ENCODE measurements at regions not wholly inside any gene's neighbourhood (a gene's known extent, or its start where the extent isn't known, plus 50 kb on each side); places are given as distances from the start of the nearest gene placed in this dataset.

DNA sequence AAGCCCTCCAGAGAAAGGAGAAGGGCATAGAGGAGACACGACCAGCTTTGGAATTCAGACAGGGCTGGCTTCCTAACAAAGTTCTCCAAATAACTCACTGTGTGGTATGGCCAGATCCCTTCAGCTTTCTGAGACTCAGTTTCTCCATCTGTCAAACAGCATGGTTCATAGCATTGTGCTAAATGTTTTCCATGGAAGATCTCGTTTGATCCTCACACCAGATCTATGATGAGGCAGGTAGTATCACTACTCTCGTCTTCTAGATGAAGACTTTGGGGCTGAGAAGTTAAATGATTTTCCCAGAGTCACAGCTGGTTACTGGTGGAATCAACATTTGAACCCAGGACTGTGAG lies 507.3 kb downstream of the HAPSTR1 start:
- CTCF ChIA-PET: interaction anchor here (1.2 kb wide), 1 partner anchor 20 kb away, joined by 4 read pairs; no protein-coding TSS in a partner anchor
- intact Hi-C loops (cut with micrococcal nuclease; ENCODE audit: unreplicated experiment): no loop called here
- DNase-seq: no peak
- TF ChIP-seq, protein P1, sequence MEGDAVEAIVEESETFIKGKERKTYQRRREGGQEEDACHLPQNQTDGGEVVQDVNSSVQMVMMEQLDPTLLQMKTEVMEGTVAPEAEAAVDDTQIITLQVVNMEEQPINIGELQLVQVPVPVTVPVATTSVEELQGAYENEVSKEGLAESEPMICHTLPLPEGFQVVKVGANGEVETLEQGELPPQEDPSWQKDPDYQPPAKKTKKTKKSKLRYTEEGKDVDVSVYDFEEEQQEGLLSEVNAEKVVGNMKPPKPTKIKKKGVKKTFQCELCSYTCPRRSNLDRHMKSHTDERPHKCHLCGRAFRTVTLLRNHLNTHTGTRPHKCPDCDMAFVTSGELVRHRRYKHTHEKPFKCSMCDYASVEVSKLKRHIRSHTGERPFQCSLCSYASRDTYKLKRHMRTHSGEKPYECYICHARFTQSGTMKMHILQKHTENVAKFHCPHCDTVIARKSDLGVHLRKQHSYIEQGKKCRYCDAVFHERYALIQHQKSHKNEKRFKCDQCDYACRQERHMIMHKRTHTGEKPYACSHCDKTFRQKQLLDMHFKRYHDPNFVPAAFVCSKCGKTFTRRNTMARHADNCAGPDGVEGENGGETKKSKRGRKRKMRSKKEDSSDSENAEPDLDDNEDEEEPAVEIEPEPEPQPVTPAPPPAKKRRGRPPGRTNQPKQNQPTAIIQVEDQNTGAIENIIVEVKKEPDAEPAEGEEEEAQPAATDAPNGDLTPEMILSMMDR (IDR thresholded peaks at IDR 0.05; ENCODE audit: unreplicated experiment): no peak
- peaks cover 27% of the 10 kb centered on the region for H3K27me3 Mint-ChIP-seq (ENCODE audit: unreplicated experiment)
- no peaks in the 10 kb centered on the region for H3K4me1 Mint-ChIP-seq (ENCODE audit: low read depth, unreplicated experiment)
- no peak overlapping the region for H3K27ac Mint-ChIP-seq (ENCODE audit: unreplicated experiment)
- H3K4me3 Mint-ChIP-seq (ENCODE audit: low read depth, unreplicated experiment): no peak overlapping the region
- BruUV-seq (replicated peaks): no TSS peak
- H3K36me3 Mint-ChIP-seq (ENCODE audit: insufficient read depth, unreplicated experiment): no peaks in the 10 kb centered on the region
- H3K9me3 Mint-ChIP-seq (ENCODE audit: low read depth, unreplicated experiment): no peaks in the 10 kb centered on the region

DNA sequence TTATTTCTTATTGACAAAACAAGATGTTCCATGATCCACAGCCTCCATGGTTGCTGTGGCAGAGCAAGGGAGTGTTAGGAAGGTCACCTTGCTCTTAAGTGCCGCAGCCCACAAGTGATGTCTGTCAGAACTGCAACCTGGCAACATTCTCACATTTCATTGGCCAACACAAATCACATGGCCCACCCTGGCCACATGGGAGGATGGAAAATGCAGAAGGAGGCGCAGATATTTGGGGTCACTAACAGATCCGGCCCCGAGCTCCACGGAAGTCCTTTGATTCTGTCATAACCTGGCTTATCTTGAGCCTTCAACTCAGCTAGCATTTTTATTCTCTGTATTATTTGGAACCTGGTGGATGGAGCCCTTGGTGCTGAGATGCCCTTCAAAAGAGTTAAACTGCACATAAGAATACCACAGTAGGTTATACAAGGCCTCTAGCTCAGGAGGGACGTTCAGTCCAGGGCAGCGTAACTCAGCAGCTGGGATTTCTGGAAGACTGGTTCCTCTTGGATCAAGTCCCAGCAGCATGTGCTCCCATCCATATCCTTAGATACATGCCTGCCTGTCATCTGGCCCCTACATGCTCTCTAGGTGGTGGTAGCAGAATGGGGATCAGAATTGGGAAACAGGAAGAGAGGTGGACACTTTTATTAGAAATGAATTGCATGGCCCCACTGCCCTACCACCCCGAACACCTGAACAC lies 508.1 kb downstream of the HAPSTR1 start:
- Mint-ChIP-seq H3K9me3 (ENCODE audit: low read depth, unreplicated experiment) (no peaks in the 10 kb centered on the region), H3K4me3 (ENCODE audit: low read depth, unreplicated experiment) (no peak overlapping the region), H3K27me3 (ENCODE audit: unreplicated experiment) (peaks cover 22% of the 10 kb centered on the region), H3K27ac (ENCODE audit: unreplicated experiment) (no peak overlapping the region), H3K4me1 (ENCODE audit: low read depth, unreplicated experiment) (no peaks in the 10 kb centered on the region), H3K36me3 (ENCODE audit: insufficient read depth, unreplicated experiment) (no peaks in the 10 kb centered on the region)
- no TSS peak for BruUV-seq (replicated peaks)
- no peak for DNase-seq
- intact Hi-C loops (cut with micrococcal nuclease; ENCODE audit: unreplicated experiment): no loop called here
- TF ChIP-seq, protein P1 (IDR thresholded peaks at IDR 0.05; ENCODE audit: unreplicated experiment): no peak
- CTCF ChIA-PET: no interaction called here

DNA sequence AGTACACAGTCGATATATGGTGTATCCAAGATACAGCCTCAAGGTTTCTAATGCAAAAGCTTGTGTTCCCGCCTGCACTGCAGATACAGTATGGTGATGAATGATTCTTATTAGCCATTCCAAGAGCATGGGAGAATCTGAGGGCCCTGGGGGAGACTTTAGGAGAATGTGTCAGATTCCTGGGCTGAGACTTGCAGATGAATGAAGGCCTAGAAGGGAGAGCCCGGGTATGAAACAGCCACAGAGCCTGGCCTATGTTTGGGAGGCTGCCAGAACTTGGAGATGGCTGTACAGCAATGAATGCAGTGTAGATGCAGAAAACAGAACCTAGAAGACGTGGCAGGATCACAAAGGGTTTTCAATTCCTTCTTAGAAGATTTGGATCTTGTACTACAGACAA lies 510.7 kb downstream of the HAPSTR1 start:
- Mint-ChIP-seq H3K4me3 (ENCODE audit: low read depth, unreplicated experiment) (no peak overlapping the region), H3K27ac (ENCODE audit: unreplicated experiment) (no peak overlapping the region), H3K27me3 (ENCODE audit: unreplicated experiment) (peaks cover 8% of the 10 kb centered on the region), H3K36me3 (ENCODE audit: insufficient read depth, unreplicated experiment) (no peaks in the 10 kb centered on the region), H3K4me1 (ENCODE audit: low read depth, unreplicated experiment) (no peaks in the 10 kb centered on the region), H3K9me3 (ENCODE audit: low read depth, unreplicated experiment) (no peaks in the 10 kb centered on the region)
- TF ChIP-seq, protein P1 (IDR thresholded peaks at IDR 0.05; ENCODE audit: unreplicated experiment): no peak
- CTCF ChIA-PET: no interaction called here
- intact Hi-C loops (cut with micrococcal nuclease; ENCODE audit: unreplicated experiment): no loop called here
- DNase-seq: no peak
- BruUV-seq (replicated peaks): no TSS peak

DNA sequence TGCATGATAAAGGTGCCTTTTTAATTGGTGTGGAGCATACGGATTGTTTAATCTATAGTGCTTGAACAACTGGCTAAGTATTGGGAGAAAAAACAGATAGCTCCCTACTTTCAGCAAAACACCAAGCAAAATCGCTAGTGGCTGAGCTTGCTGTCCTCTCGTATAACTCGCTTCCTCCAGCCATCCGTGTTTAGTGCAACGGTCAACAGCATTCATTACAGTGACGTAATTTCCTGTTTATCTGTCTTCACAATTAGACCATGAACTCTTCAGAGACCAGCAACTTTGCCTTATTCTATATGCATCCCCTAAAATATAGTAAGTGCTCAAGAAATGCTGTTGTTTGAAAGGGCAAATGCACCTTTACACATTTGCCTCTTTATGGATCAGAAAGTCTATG lies 511.9 kb downstream of the HAPSTR1 start:
- DNase-seq: no peak
- Mint-ChIP-seq H3K9me3 (ENCODE audit: low read depth, unreplicated experiment) (no peaks in the 10 kb centered on the region), H3K36me3 (ENCODE audit: insufficient read depth, unreplicated experiment) (no peaks in the 10 kb centered on the region), H3K27ac (ENCODE audit: unreplicated experiment) (no peak overlapping the region), H3K27me3 (ENCODE audit: unreplicated experiment) (peaks cover 8% of the 10 kb centered on the region), H3K4me3 (ENCODE audit: low read depth, unreplicated experiment) (no peak overlapping the region), H3K4me1 (ENCODE audit: low read depth, unreplicated experiment) (peaks cover 9% of the 10 kb centered on the region)
- CTCF ChIA-PET: interaction anchor here (0.8 kb wide), 1 partner anchor 162 kb away, joined by 3 read pairs; no protein-coding TSS in a partner anchor
- intact Hi-C loops (cut with micrococcal nuclease; ENCODE audit: unreplicated experiment): no loop called here
- no TSS peak for BruUV-seq (replicated peaks)
- TF ChIP-seq, protein P1 (IDR thresholded peaks at IDR 0.05; ENCODE audit: unreplicated experiment): no peak

Measured in Calu3 (cell line).